HG02763 (cell line): ENCODE measurements at regions not wholly inside any gene's neighbourhood (a gene's known extent, or its start where the extent isn't known, plus 50 kb on each side); places are given as distances from the start of the nearest gene placed in this dataset.

Experiments
- ATAC-seq: cut with Tn5 transposase; IDR thresholded peaks from one replicate; pipeline ENCODE4 v1.9.1; 2021; ENCODE audit warnings: mild to moderate bottlenecking, moderate library complexity; ENCODE audit not compliant: unreplicated experiment

- peak; percentile 75 for ATAC-seq
These were observed 662.9 kb downstream of the SQOR start for GRCh38 chr15:46297766-46298165.

DNA sequence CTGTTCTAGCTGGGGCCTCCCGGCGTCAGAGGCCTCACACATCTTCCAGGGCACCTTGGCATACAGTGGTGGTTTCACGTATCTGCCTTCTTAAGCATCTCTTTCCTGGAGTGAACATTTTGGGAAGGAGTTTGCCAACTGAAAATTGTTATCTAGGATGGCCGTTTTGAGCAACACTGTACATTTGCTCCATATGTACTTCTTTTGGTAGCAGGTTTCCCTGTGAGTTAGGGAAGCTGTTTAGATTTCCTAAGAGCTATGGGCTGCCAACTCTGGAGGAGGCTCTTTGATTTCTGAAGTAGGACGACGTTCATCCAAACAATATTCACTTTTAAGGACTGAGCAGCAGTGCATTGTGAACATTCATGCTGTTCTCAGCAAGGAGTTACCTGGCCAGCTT, 665.9 kb downstream of the SQOR start:
- ATAC-seq: no peak

GRCh38 chr15:46301291-46301690, 666.5 kb downstream of the SQOR start:
- ATAC-seq: no peak

GRCh38 chr15:46301826-46302225, 667.0 kb downstream of the SQOR start:
- ATAC-seq: no peak

DNA sequence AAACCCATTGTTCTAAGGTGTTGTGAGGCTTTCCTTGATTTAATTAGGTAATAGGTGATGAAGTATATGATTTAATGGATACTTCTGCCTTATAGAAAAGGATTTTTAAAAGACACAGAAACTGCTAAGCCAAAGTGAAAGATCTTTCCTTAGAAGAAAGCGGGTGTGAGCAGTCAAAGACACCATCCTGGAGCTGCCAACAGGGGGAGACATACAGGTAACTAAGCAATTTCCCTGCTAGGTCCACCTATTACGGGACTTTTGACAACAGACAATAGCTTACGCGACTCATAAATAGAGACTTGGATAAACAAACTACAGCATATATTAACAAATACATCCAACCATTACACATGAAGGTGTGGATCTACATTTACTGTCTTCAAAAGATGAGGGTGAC, 669.5 kb downstream of the SQOR start:
- no peak for ATAC-seq

- no peak for ATAC-seq
These were observed 672.9 kb downstream of the SQOR start for GRCh38 chr15:46307746-46308145.

DNA sequence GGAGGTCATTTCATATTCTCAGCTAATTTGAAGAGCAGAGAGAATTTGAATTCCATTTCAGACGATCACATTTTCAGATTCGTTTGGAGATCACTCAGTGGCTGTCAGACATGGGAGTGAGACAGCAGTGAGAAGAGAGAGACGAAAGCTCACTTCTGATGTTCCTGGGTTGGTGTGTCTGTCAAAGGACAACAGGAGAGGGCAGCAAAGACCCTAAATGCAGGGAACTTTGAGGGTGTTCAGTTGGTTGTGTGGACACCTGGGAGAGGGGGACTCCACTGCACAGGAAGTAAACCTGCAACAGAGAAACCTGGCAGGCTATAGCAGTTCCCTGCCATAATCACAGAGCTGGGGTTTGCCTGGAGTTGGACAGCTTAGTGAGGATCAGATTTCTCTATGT, 675.1 kb downstream of the SQOR start:
- ATAC-seq: no peak

GRCh38 chr15:46312133-46312740, 677.4 kb downstream of the SQOR start:
- ATAC-seq: peak; percentile 94

GRCh38 chr15:46315434-46315833, 680.6 kb downstream of the SQOR start:
- no peak for ATAC-seq

- no peak for ATAC-seq
These were observed 681.2 kb downstream of the SQOR start for GRCh38 chr15:46316024-46316423.

- no peak for ATAC-seq
These were observed 682.2 kb downstream of the SQOR start for GRCh38 chr15:46317029-46317428.

GRCh38 chr15:46322753-46323152, 687.9 kb downstream of the SQOR start:
- no peak for ATAC-seq

DNA sequence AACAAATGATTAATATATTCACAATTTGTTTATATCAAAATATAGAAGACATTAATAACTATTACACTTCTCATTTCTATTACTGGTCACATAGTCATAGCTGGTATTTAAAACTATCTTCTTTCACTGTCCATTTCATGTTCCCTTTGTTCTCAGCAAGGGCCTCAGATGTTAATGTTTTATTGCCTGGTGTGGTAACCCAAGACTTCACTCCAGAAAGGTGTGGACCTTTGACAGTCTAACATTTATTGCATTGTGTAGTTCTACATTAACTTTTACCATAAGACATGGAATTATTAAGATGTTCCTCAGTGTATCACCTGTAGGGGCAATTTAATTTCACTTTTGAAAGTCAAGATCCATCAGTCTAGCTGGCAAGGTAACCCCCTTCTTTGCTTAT, 691.3 kb downstream of the SQOR start:
- no peak for ATAC-seq

GRCh38 chr15:46328821-46329220, 694.0 kb downstream of the SQOR start:
- no peak for ATAC-seq

- ATAC-seq: no peak
These were observed 695.0 kb downstream of the SQOR start for GRCh38 chr15:46329876-46330275.

DNA sequence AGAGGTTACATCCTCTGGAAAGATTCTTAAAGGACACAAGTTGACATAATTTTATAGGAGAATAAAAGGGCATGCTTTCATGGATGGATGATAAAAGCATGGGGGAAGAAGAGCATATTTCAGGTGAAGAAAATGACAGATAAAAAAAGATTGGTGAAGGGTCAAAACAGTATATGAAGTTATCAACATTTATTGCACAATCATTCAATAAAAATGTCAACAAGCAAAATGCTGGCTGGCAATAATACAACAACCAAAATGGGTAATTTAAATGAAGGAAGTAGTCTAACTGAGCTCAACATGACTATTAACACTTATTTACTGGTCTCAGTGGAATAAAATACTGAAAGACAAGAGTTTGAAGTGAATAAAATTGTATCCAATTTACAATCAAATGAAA, 696.7 kb downstream of the SQOR start:
- ATAC-seq: no peak

- no peak for ATAC-seq
These were observed 708.5 kb downstream of the SQOR start for GRCh38 chr15:46343196-46343935.

GRCh38 chr15:46344115-46344724, 709.4 kb downstream of the SQOR start:
- no peak for ATAC-seq

GRCh38 chr15:46344915-46345314, 710.1 kb downstream of the SQOR start:
- ATAC-seq: no peak

DNA sequence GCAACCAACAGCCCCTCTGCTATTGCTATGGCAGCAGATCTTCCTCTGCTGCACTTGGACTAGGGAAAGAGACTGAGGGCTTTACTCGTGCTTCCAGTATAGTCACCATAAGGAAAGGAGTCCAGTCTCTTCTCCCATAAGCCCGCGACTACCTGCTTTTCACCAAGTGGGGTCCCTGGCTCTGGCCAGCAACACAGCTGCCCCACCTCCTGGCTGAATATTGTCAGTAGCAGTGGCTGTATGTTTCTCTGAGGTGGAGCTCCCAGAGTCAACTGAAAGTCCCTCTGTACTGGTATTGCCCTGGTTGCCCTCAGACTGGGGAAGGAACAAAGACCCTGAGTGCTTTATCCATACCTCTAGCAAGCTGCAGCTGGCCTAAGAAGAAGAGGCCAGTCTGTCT, 719.6 kb downstream of the SQOR start:
- ATAC-seq: no peak

GRCh38 chr15:46365572-46365971, 730.7 kb downstream of the SQOR start:
- ATAC-seq: no peak

DNA sequence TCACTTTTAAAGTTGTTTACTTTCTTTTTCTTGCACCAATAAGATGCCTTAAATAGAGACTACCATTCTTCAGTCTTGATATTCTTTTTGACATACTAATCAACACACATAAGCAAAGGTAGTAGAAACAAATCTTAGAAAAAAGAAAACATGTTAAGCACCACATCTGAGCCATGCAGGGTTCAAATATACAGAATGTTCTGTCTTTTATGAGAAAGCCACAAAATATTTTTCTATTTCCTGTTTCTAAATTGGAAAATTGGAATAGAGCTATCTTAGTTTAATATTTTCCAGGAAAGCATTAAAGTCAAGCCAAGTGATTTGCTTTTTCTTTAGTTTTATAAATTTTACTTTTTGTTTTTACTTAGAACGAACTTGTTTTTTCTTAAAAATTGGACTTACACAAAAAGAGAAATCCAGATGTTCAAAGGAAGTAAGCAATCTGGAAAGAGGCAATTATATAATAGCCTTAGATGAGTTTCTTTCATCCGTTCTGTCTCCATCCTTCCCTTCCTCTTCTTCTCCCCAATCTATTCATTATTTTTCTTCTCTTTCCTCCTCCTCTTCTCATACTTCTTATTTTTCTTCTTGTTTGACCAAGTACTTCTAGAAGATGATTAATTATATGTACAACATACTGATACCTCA, 731.7 kb downstream of the SQOR start:
- ATAC-seq: no peak
